ENCODE measurements at regions not wholly inside any gene's neighbourhood (a gene's known extent, or its start where the extent isn't known, plus 50 kb on each side); places are given as distances from the start of the nearest gene placed in this dataset.
"Not testable (repeated sequence)": the region's sequence is repeated elsewhere in the genome, so short reads cannot be mapped to it uniquely, and the experiment has no call there.

GRCh38 chr9:106019039-106019680 is 324.8 kb downstream of the TMEM38B start:
- H3K27ac ChIP-seq (ENCODE audit: low read length), result no peak overlapping the region
- WGBS (ENCODE audit: insufficient coverage), result no CpG with 5 or more reads among the region's 3 CpGs

DNA sequence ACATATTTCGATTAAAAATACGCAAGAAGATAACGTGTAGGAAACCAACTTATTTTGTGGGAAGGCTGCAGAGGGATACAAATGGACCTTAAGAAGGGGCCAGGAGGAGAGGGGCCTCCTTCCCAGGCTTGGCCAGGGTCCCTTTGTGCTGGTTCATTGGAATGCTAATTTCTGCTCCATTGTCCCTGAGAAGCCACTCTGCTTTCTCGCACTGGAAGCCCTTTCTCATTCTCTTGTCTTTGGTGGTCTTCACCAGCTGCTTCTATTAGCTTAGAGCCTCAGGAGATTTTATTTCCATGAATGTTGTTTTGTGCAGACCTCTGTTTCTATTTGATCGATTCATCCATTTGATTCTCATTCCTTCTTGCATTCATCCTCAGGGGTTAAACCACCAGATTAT is 325.4 kb downstream of the TMEM38B start:
- no peak for DNase-seq
- H3K4me1 ChIP-seq (ENCODE audit: control insufficient read depth, insufficient read depth, low read length), result peaks cover 10% of the 10 kb centered on the region
- 94% methylated on average over 3 of the region's 5 CpGs for WGBS (ENCODE audit: insufficient coverage)
- H3K27me3 ChIP-seq (ENCODE audit: control insufficient read depth, insufficient read depth, low read length), result no peaks in the 10 kb centered on the region
- H3K27ac ChIP-seq (ENCODE audit: low read length), result no peak overlapping the region
- no peaks in the 10 kb centered on the region for H3K9me3 ChIP-seq (replicated peaks; ENCODE audit: control insufficient read depth, low read depth, low read length)
- H3K36me3 ChIP-seq (ENCODE audit: control insufficient read depth, insufficient read depth, low read length), result no peaks in the 10 kb centered on the region
- no peak overlapping the region for H3K4me3 ChIP-seq (ENCODE audit: low read length)

More at GRCh38 chr9:106019039-106019680, 324.8 kb downstream of the TMEM38B start:
- Histone ChIP-seq H3K27me3 (ENCODE audit: control insufficient read depth, insufficient read depth, low read length) (no peaks in the 10 kb centered on the region), H3K9me3 (replicated peaks; ENCODE audit: control insufficient read depth, low read depth, low read length) (no peaks in the 10 kb centered on the region), H3K4me1 (ENCODE audit: control insufficient read depth, insufficient read depth, low read length) (peaks cover 10% of the 10 kb centered on the region), H3K36me3 (ENCODE audit: control insufficient read depth, insufficient read depth, low read length) (no peaks in the 10 kb centered on the region), H3K4me3 (ENCODE audit: low read length) (no peak overlapping the region)
- DNase-seq, result peak; percentile 25

- H3K27me3 ChIP-seq (ENCODE audit: control insufficient read depth, insufficient read depth, low read length), result no peaks in the 10 kb centered on the region
- no peak for DNase-seq
- no peaks in the 10 kb centered on the region for H3K36me3 ChIP-seq (ENCODE audit: control insufficient read depth, insufficient read depth, low read length)
- H3K9me3 ChIP-seq (replicated peaks; ENCODE audit: control insufficient read depth, low read depth, low read length), result no peaks in the 10 kb centered on the region
- H3K27ac ChIP-seq (ENCODE audit: low read length), result no peak overlapping the region
- no peak overlapping the region for H3K4me3 ChIP-seq (ENCODE audit: low read length)
- peaks cover 10% of the 10 kb centered on the region for H3K4me1 ChIP-seq (ENCODE audit: control insufficient read depth, insufficient read depth, low read length)
- WGBS (ENCODE audit: insufficient coverage), result no CpG with 5 or more reads among the region's 2 CpGs
These were observed 325.8 kb downstream of the TMEM38B start for GRCh38 chr9:106020186-106020585.

DNA sequence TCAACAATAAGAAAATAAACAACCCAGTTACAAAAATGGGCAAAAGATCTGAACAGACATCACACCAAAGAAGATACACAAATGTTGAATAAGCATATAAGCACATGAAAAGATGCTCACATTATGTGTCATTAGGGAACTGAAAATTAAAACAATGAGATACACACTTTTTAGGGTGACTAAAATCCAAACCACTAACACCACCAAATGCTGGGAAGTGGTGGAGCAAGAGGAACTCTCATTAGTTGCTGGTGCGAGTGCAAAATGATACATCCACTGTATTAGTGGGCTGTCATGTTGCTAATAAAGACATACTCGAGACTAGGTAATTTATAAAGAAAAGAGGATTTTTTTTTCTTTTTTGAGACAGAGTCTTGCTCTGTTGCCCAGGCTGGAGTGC is 329.1 kb downstream of the TMEM38B start:
- no CpG with 5 or more reads among the region's 2 CpGs for WGBS (ENCODE audit: insufficient coverage)

DNA sequence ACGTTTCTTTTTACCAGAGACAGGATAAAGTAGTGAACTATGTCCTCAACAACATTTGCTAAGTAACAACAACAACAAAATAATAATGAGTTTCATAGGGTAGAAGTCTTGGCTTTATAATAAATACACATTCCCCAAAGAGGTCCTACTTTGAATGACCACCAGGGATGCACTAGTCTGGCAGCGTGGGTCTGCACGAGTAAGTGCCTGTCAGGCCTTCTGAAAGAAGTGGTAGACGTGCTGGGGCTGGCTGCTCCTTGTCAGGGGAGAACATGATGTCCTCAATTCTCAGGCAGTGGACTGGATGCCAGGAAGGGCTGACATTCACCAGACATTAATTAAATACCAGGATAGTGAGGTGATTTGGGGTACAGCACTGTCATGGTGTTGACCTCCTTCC is 331.1 kb downstream of the TMEM38B start:
- Histone ChIP-seq H3K4me1 (ENCODE audit: control insufficient read depth, insufficient read depth, low read length) (peaks cover 2% of the 10 kb centered on the region), H3K4me3 (ENCODE audit: low read length) (no peak overlapping the region), H3K27me3 (ENCODE audit: control insufficient read depth, insufficient read depth, low read length) (no peaks in the 10 kb centered on the region), H3K9me3 (replicated peaks; ENCODE audit: control insufficient read depth, low read depth, low read length) (no peaks in the 10 kb centered on the region), H3K27ac (ENCODE audit: low read length) (no peak overlapping the region), H3K36me3 (ENCODE audit: control insufficient read depth, insufficient read depth, low read length) (no peaks in the 10 kb centered on the region)
- DNase-seq, result peak; percentile 35
- 33% methylated on average over 1 of the region's 4 CpGs for WGBS (ENCODE audit: insufficient coverage)

More for the DNA sequence above, 329.1 kb downstream of the TMEM38B start:
- Histone ChIP-seq H3K4me3 (ENCODE audit: low read length) (no peak overlapping the region), H3K27ac (ENCODE audit: low read length) (no peak overlapping the region), H3K4me1 (ENCODE audit: control insufficient read depth, insufficient read depth, low read length) (peaks cover 10% of the 10 kb centered on the region), H3K27me3 (ENCODE audit: control insufficient read depth, insufficient read depth, low read length) (no peaks in the 10 kb centered on the region), H3K36me3 (ENCODE audit: control insufficient read depth, insufficient read depth, low read length) (no peaks in the 10 kb centered on the region), H3K9me3 (replicated peaks; ENCODE audit: control insufficient read depth, low read depth, low read length) (no peaks in the 10 kb centered on the region)
- DNase-seq, result no peak

DNA sequence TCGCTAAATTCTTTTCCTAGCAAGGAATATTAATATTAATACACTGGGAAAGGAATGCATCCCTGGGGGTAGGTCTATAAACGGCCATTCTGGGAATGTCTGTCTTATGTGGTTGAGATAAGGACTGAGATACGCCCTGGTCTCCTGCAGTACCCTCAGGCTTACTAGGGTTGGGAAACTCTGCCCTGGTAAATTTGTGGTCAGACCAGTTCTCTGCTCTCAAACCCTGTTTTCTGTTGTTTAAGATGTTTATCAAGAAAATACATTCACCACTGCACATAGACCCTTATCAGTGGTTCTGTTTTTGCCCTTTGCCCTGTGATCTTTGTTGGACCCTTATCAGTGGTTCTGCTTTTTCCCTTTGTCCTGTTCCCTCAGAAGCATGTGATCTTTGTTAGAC is 335.8 kb downstream of the TMEM38B start:
- not testable (repeated sequence) for H3K27me3 ChIP-seq (ENCODE audit: control insufficient read depth, insufficient read depth, low read length); H3K36me3 ChIP-seq (ENCODE audit: control insufficient read depth, insufficient read depth, low read length); H3K4me3 ChIP-seq (ENCODE audit: low read length); H3K9me3 ChIP-seq (replicated peaks; ENCODE audit: control insufficient read depth, low read depth, low read length); H3K27ac ChIP-seq (ENCODE audit: low read length); DNase-seq; H3K4me1 ChIP-seq (ENCODE audit: control insufficient read depth, insufficient read depth, low read length)
- no CpG with 5 or more reads among the region's 3 CpGs for WGBS (ENCODE audit: insufficient coverage)

DNA sequence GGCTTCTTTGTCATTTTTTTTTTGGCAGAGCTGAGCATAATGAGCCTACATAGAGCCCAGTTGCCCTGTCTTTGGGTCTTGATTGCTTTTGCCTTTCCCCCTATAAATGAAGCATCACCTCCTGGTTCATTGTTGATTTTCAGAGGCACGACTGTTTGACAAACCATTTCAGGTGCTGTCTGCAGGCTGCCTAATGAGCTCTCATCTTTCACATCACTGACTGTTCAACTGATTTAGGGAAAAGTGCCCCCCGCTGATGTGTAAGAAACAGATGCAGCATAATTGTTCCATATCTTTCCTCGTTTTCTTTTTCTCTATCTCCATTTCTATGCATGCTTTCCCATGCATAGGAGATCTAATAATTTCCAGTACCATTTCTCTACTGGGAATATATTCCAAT is 338.6 kb downstream of the TMEM38B start:
- DNase-seq, result no peak
- H3K4me1 ChIP-seq (ENCODE audit: control insufficient read depth, insufficient read depth, low read length), result no peaks in the 10 kb centered on the region
- no peak overlapping the region for H3K4me3 ChIP-seq (ENCODE audit: low read length)
- no peak overlapping the region for H3K27ac ChIP-seq (ENCODE audit: low read length)
- H3K27me3 ChIP-seq (ENCODE audit: control insufficient read depth, insufficient read depth, low read length), result no peaks in the 10 kb centered on the region
- peaks cover 5% of the 10 kb centered on the region for H3K9me3 ChIP-seq (replicated peaks; ENCODE audit: control insufficient read depth, low read depth, low read length)
- WGBS (ENCODE audit: insufficient coverage), result 80% methylated on average over 1 of the region's 3 CpGs
- no peaks in the 10 kb centered on the region for H3K36me3 ChIP-seq (ENCODE audit: control insufficient read depth, insufficient read depth, low read length)

DNA sequence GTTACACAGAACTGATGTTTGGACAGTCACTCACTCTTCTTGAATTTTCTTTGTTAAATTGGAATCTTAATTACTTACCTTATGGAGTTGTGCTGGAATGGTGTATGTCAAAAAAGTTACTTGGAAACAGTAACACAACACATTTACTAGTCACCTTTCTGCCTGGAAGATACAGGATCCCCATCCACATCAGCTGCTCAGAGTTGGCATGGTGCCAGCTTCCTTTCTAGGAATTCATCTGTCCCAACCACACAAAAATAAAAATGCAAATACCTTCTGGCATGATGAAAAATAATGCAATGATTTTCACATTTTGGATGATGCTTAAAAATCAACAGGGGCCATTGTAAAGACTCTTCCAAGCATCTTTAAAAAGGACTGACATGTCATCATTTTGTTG is 341.5 kb downstream of the TMEM38B start:
- Histone ChIP-seq H3K4me3 (ENCODE audit: low read length) (no peak overlapping the region), H3K27ac (ENCODE audit: low read length) (no peak overlapping the region), H3K9me3 (replicated peaks; ENCODE audit: control insufficient read depth, low read depth, low read length) (peaks cover 2% of the 10 kb centered on the region), H3K4me1 (ENCODE audit: control insufficient read depth, insufficient read depth, low read length) (no peaks in the 10 kb centered on the region), H3K27me3 (ENCODE audit: control insufficient read depth, insufficient read depth, low read length) (no peaks in the 10 kb centered on the region), H3K36me3 (ENCODE audit: control insufficient read depth, insufficient read depth, low read length) (no peaks in the 10 kb centered on the region)
- no peak for DNase-seq

DNA sequence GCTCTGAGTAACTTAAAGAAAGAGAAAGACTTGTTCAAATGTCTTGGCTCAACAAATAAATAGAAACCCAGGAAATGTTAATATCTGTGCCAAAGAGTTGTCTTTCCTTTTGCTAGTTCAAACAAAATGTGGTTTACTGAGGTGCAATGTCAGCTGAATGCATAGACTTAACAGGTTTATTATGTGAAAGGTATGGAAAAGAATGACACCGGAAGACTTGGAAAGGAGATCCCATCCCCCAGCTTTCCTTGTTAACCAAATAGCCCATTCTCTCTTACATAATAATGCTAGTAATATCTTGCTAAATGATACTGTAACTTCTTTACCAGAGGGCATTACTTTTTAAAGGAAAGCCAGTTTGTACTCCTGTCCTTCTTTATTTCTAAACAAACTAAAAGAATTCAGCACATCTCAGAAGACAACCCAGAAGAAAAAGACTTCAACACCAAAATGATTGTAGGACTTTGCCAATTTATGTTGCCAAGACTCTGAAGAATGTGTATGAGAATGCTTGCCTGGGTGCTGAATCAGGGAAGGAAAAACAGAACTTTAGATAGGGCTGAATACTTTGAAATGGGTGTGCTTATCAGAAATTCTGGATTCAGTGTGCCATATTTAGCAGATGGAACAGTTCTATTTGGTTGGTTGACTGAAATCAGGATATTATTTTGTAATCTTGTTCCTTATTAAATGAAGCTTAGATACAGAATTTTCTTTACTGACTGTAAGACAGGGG is 344.1 kb downstream of the TMEM38B start:
- no peaks in the 10 kb centered on the region for H3K27me3 ChIP-seq (ENCODE audit: control insufficient read depth, insufficient read depth, low read length)
- H3K27ac ChIP-seq (ENCODE audit: low read length), result no peak overlapping the region
- no CpG with 5 or more reads among the region's 1 CpG for WGBS (ENCODE audit: insufficient coverage)
- H3K36me3 ChIP-seq (ENCODE audit: control insufficient read depth, insufficient read depth, low read length), result no peaks in the 10 kb centered on the region
- H3K4me1 ChIP-seq (ENCODE audit: control insufficient read depth, insufficient read depth, low read length), result no peaks in the 10 kb centered on the region
- no peak for DNase-seq
- no peak overlapping the region for H3K4me3 ChIP-seq (ENCODE audit: low read length)
- H3K9me3 ChIP-seq (replicated peaks; ENCODE audit: control insufficient read depth, low read depth, low read length), result no peaks in the 10 kb centered on the region

- no peaks in the 10 kb centered on the region for H3K4me1 ChIP-seq (ENCODE audit: control insufficient read depth, insufficient read depth, low read length)
- no peaks in the 10 kb centered on the region for H3K27me3 ChIP-seq (ENCODE audit: control insufficient read depth, insufficient read depth, low read length)
- H3K27ac ChIP-seq (ENCODE audit: low read length), result no peak overlapping the region
- no peak for DNase-seq
- no peaks in the 10 kb centered on the region for H3K36me3 ChIP-seq (ENCODE audit: control insufficient read depth, insufficient read depth, low read length)
- H3K4me3 ChIP-seq (ENCODE audit: low read length), result no peak overlapping the region
- no peaks in the 10 kb centered on the region for H3K9me3 ChIP-seq (replicated peaks; ENCODE audit: control insufficient read depth, low read depth, low read length)
- WGBS (ENCODE audit: insufficient coverage), result 89% methylated on average over 3 of the region's 5 CpGs
These were observed 345.0 kb downstream of the TMEM38B start for GRCh38 chr9:106039151-106039935.

Data from muscle of leg (tissue), 3 donors.